ENCODE measurements at regions not wholly inside any gene's neighbourhood (a gene's known extent, or its start where the extent isn't known, plus 50 kb on each side); places are given as distances from the start of the nearest gene placed in this dataset.

DNA sequence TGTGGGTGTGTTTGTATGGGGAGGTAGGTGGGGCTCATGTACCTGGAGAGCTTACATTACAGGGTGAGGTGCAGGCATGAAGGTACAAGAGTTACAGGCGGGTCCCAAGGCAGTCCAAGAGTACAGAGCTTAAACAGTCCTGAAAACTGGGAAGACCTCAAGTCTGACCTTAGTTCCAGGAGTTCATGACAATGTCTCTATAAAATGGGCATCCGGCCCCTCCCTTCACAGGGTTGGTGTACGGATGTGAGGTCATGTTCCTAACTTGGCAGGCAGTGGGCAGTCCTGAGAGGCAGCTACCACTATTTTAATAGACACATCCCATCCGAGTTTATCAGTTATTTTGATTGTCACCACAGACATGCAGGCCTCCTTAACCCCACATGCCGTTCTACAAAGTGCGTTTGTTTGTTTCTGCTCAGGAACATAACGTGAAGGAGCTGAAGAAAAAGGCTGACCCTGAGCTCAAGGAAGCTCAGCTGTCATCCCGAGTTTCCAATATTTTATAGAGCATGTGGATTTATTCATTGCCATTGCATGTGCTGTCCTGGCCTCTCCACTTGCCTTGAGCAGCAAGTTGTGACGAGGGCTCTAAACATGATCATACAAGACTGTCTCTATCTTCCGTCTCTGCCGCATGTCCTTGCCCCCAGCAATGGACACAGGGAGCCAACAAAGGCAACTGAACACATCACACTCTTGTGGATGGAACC, 647.5 kb upstream of the IGFBP3 start:
- Histone ChIP-seq H4K20me1 (ENCODE audit: insufficient read depth) (no peaks in the 10 kb centered on the region), H3K27me3 (ENCODE audit: insufficient read depth, low read length) (no peaks in the 10 kb centered on the region), H3K4me2 (ENCODE audit: low read length) (peak overlapping the region; percentile 65), H3K4me1 (ENCODE audit: control insufficient read depth in 1 of 2, insufficient read depth in 2 of 2, low read length in 2 of 2) (peaks cover 17 to 51% of the 10 kb centered on the region in 2 experiments), H3K9me2 (ENCODE audit: insufficient read depth) (no peaks in the 10 kb centered on the region), H3K9me3 (ENCODE audit: control insufficient read depth in 1 of 2, insufficient read depth in 1 of 2, low read depth in 1 of 2, low read length in 2 of 2) (no peaks in the 10 kb centered on the region), H3K9ac (ENCODE audit: low read length) (peak overlapping the region; percentile 14; the same call in 1 of the 2 replicates), H3K4me3 (replicated peaks in 1 of 2; ENCODE audit: low read depth in 1 of 2, low read length in 2 of 2) (peak overlapping the region in 1 of 2 experiments; percentile 19; a peak in 2 of 4 replicates), H3K27ac (ENCODE audit: low read depth, low read length) (peak overlapping the region; percentile 45; the same call in 1 of the 2 replicates), H3K79me2 (ENCODE audit: insufficient read depth, low read length) (no peaks in the 10 kb centered on the region), H3K36me3 (ENCODE audit: control insufficient read depth in 1 of 2, insufficient read depth in 2 of 2, low read length in 2 of 2) (no peaks in the 10 kb centered on the region), H2AFZ (ENCODE audit: low read depth, low read length, poor library complexity, severe bottlenecking) (peak overlapping the region; percentile 76)
- POLR2A ChIA-PET = no interaction called here
- no peak for TF ChIP-seq CEBPB (IDR thresholded peaks at IDR 0.05; ENCODE audit: low read depth)
- no peak for TF ChIP-seq FOSL1 (IDR thresholded peaks at IDR 0.05; ENCODE audit: low read depth)
- TF ChIP-seq, protein P1, sequence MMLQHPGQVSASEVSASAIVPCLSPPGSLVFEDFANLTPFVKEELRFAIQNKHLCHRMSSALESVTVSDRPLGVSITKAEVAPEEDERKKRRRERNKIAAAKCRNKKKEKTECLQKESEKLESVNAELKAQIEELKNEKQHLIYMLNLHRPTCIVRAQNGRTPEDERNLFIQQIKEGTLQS (IDR thresholded peaks at IDR 0.05) = no peak
- TF ChIP-seq, protein P2, sequence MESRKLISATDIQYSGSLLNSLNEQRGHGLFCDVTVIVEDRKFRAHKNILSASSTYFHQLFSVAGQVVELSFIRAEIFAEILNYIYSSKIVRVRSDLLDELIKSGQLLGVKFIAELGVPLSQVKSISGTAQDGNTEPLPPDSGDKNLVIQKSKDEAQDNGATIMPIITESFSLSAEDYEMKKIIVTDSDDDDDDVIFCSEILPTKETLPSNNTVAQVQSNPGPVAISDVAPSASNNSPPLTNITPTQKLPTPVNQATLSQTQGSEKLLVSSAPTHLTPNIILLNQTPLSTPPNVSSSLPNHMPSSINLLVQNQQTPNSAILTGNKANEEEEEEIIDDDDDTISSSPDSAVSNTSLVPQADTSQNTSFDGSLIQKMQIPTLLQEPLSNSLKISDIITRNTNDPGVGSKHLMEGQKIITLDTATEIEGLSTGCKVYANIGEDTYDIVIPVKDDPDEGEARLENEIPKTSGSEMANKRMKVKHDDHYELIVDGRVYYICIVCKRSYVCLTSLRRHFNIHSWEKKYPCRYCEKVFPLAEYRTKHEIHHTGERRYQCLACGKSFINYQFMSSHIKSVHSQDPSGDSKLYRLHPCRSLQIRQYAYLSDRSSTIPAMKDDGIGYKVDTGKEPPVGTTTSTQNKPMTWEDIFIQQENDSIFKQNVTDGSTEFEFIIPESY (IDR thresholded peaks at IDR 0.05; ENCODE audit: extremely low read depth, insufficient replicate concordance, low read length) = no peak
- TF ChIP-seq EZH2 (IDR thresholded peaks at IDR 0.05) = no peak
- no peak for TF ChIP-seq TCF7L2 (IDR thresholded peaks at IDR 0.05; ENCODE audit: borderline replicate concordance, extremely low read depth, insufficient read depth, insufficient read length)
- TF ChIP-seq ELF1 (IDR thresholded peaks at IDR 0.05; ENCODE audit: borderline replicate concordance, low read depth) = no peak
- TF ChIP-seq, protein P3, sequence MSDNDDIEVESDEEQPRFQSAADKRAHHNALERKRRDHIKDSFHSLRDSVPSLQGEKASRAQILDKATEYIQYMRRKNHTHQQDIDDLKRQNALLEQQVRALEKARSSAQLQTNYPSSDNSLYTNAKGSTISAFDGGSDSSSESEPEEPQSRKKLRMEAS (IDR thresholded peaks at IDR 0.05) = no peak
- TF ChIP-seq POLR2A (IDR thresholded peaks at IDR 0.05; ENCODE audit: borderline replicate concordance, extremely low read depth, insufficient read depth, insufficient read length) = no peak
- no peak for TF ChIP-seq EZH2phosphoT487 (IDR thresholded peaks at IDR 0.05; ENCODE audit: borderline replicate concordance)
- no peak; the same call in 1 of the 2 replicates for TF ChIP-seq JUND (IDR thresholded peaks at IDR 0.05)
- no TSS peak for BruUV-seq (replicated peaks)
- ATAC-seq = peak; percentile 55
- no peak for DNase-seq (ENCODE audit: low read depth, low spot score)
- RAD21 ChIA-PET (ENCODE audit: low non-redundant PET in 1 of 2, low total read pairs in 2 of 2, uncharacterized antibody in 2 of 2, unreplicated experiment in 2 of 2) = no interaction called here
- CTCF ChIA-PET = no interaction called here
- intact Hi-C loops (cut with micrococcal nuclease) = no loop called here
